ENCODE measurements at regions not wholly inside any gene's neighbourhood (a gene's known extent, or its start where the extent isn't known, plus 50 kb on each side); places are given as distances from the start of the nearest gene placed in this dataset.

- H3K36me3 Mint-ChIP-seq = peaks cover 5% of the 10 kb centered on the region
- H3K9me3 Mint-ChIP-seq = peaks cover 0 to 2% of the 10 kb centered on the region in 2 donors
- intact Hi-C loops (cut with micrococcal nuclease) = no loop called here
- Histone ChIP-seq H3K4me3 (ENCODE audit: low read length) (no peak overlapping the region), H3K27ac (ENCODE audit: low read length) (no peak overlapping the region), H3K9me3 (ENCODE audit: control insufficient read depth, insufficient read depth, low read length) (peaks cover 3% of the 10 kb centered on the region), H3K4me1 (ENCODE audit: control insufficient read depth, insufficient read depth, low read length) (no peaks in the 10 kb centered on the region), H3K27me3 (ENCODE audit: control insufficient read depth, insufficient read depth, low read length) (no peaks in the 10 kb centered on the region), H3K36me3 (ENCODE audit: control insufficient read depth, insufficient read depth, low read length) (no peaks in the 10 kb centered on the region)
- H3K27me3 Mint-ChIP-seq (ENCODE audit: low read depth in 2 of 2) = peaks cover 12 to 20% of the 10 kb centered on the region in 2 donors
- DNase-seq (no peak), ATAC-seq (no peak)
- WGBS (ENCODE audit: insufficient coverage) = 85% methylated on average over 17 of the region's 17 CpGs
- TF ChIP-seq CTCF (IDR thresholded peaks at IDR 0.05) = no peak
- no peak overlapping the region for H3K27ac Mint-ChIP-seq
- no peaks in the 10 kb centered on the region for H3K4me1 Mint-ChIP-seq
- no peak overlapping the region for H3K4me3 Mint-ChIP-seq
Observed at GRCh38 chr6:4565301-4566250, 210.6 kb upstream of the CDYL start.

- H3K27ac Mint-ChIP-seq = no peak overlapping the region
- no peak for TF ChIP-seq CTCF (IDR thresholded peaks at IDR 0.05)
- peaks cover 13 to 20% of the 10 kb centered on the region in 2 donors for H3K27me3 Mint-ChIP-seq (ENCODE audit: low read depth in 2 of 2)
- Histone ChIP-seq H3K27me3 (ENCODE audit: control insufficient read depth, insufficient read depth, low read length) (no peaks in the 10 kb centered on the region), H3K4me3 (ENCODE audit: low read length) (no peak overlapping the region), H3K36me3 (ENCODE audit: control insufficient read depth, insufficient read depth, low read length) (no peaks in the 10 kb centered on the region), H3K27ac (ENCODE audit: low read length) (no peak overlapping the region), H3K4me1 (ENCODE audit: control insufficient read depth, insufficient read depth, low read length) (no peaks in the 10 kb centered on the region), H3K9me3 (ENCODE audit: control insufficient read depth, insufficient read depth, low read length) (no peaks in the 10 kb centered on the region)
- DNase-seq (no peak), ATAC-seq (no peak)
- WGBS (ENCODE audit: insufficient coverage) = 88% methylated on average over 6 of the region's 6 CpGs
- H3K9me3 Mint-ChIP-seq = no peaks in the 10 kb centered on the region
- H3K4me3 Mint-ChIP-seq = no peak overlapping the region
- no peaks in the 10 kb centered on the region for H3K36me3 Mint-ChIP-seq
- intact Hi-C loops (cut with micrococcal nuclease) = no loop called here
- no peaks in the 10 kb centered on the region for H3K4me1 Mint-ChIP-seq
Observed at GRCh38 chr6:4564801-4565271, 211.4 kb upstream of the CDYL start.

DNA sequence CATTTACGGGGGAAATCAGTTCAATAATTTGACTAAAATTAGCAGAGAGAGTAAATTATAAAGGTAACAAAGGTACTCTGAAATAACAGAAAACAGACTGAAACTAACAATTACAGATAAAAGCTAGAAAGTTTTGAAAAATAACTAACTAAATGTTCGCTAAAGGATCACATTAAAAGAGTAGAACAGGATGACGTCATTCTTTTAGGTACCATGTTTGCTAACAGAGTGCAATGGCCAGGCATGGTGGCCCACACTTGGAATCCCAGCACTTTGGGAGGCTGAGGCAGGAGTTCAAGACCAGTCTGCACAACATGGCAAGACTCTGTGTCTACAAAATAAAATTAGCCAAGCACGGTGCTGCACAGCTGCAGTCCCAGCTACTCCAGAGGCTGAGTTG lies 212.3 kb upstream of the CDYL start:
- Histone ChIP-seq H3K9me3 (ENCODE audit: control insufficient read depth, insufficient read depth, low read length) (no peaks in the 10 kb centered on the region), H3K27me3 (ENCODE audit: control insufficient read depth, insufficient read depth, low read length) (no peaks in the 10 kb centered on the region), H3K36me3 (ENCODE audit: control insufficient read depth, insufficient read depth, low read length) (no peaks in the 10 kb centered on the region), H3K4me3 (ENCODE audit: low read length) (no peak overlapping the region), H3K27ac (ENCODE audit: low read length) (no peak overlapping the region), H3K4me1 (ENCODE audit: control insufficient read depth, insufficient read depth, low read length) (no peaks in the 10 kb centered on the region)
- no peak for DNase-seq
- no peak for ATAC-seq
- Mint-ChIP-seq H3K4me3 (no peak overlapping the region), H3K36me3 (no peaks in the 10 kb centered on the region), H3K4me1 (no peaks in the 10 kb centered on the region), H3K27ac (no peak overlapping the region), H3K9me3 (no peaks in the 10 kb centered on the region), H3K27me3 (ENCODE audit: low read depth in 2 of 2) (peaks cover 13 to 20% of the 10 kb centered on the region in 2 donors)
- 93% methylated on average over 3 of the region's 4 CpGs for WGBS (ENCODE audit: insufficient coverage)
- no peak for TF ChIP-seq CTCF (IDR thresholded peaks at IDR 0.05)
- intact Hi-C loops (cut with micrococcal nuclease) = no loop called here
